NCI-H1417 treated with DMSO at 0.1 percent for 48 hours (cell line): ENCODE measurements at regions not wholly inside any gene's neighbourhood (a gene's known extent, or its start where the extent isn't known, plus 50 kb on each side); places are given as distances from the start of the nearest gene placed in this dataset.

ENCODE experiments used
- DNase-seq: peaks from one replicate; lab custom pipeline; 2025; lab: John Stamatoyannopoulos, UW

DNA sequence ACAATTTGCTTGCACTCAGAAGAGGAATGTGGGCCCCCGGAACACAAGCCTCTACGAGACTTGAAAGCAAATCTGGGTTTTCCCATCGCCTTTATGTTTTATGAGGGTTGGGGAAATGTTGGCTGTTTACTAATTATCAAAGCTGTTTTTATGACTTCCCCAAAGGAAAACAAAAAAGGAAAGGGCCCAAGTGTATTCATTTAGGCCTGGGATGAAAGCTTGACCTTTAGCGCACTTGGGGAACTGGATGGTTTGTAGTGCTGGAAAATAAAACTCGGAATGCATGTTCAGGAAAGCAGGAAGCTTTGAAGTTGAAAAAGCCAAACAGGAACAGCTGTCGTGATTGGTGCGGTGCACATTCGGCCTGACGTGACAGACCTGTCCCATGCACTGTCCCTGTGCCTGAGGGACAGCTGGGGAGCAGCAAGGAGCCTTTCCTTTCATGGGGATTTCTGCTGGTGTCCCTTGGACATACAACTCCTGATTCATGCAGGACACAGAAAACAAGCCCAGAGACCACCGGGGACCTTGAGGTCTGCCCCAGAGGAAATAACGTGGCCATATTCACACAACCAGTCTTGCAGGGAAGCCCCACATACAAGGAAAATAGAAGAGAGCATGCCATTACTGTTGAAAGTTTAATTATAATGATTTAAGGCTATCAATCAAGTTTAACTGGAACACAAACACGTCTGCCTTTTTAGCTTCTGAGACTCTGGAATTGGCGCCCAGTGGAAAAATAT is 169.7 kb upstream of the APCDD1 start:
- no peak for DNase-seq

DNA sequence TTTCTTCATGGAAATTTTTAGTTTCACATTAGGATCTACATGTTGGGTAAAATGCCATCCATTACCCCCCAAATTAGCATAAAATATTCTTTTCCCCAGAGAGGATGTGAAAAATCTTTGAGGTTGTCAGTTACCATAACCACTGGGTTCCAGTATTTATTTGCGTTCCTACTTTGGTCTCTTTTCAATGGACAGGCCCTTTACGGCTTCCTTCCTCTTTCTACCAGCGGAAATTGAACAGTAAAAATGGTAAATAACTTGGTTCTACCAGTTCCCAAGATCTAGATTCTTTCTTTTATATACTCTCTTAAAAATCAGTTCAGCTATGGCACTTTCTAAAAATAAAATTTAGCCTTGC is 169.2 kb upstream of the APCDD1 start:
- no peak for DNase-seq

DNA sequence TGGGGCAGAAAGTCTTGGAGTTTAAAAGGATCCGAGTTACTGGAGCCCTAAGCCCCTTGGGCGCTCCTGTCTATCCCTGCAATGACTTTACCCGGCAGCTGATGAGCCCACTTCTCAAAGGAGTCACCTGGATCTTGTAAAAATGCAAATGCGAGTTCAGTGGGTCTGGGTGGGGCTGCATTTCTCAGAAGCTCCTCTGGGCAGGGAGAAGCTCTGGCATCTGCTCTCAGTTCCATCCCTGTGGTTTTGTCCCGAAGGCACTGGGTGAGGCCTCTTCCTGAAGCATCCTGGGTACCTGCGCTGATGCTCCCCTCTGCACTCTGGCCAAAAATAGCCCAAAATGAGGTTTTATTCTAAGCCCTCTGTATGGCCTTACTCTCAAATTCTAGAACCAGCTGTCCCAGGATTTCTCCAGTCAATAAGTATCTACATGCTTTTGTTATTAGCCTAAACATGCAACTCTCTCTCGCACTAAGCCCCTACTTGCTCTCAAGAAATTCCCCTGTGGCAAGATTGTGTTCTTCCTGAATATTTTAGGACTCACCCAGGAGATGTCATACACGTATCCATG is 167.8 kb upstream of the APCDD1 start:
- no peak for DNase-seq

DNA sequence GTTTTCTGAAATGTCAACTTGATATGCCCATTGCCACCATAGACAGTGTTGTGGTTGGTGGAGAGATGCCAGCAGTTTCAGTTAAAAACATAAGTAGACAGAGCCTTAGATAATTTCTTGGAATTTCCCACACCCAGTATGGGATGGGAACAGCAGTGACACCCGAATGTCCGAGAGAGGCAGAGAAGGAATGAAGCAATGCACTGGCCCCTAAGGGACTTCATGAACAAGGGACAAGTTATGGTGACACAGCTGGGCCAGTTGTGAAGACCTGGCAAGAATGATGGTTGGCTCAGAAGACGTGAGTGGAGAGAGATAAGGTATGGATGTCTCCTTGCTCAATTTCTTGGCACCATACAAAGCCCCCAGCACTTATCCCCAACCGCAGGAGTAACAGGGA is 165.2 kb upstream of the APCDD1 start:
- DNase-seq, result no peak

DNA sequence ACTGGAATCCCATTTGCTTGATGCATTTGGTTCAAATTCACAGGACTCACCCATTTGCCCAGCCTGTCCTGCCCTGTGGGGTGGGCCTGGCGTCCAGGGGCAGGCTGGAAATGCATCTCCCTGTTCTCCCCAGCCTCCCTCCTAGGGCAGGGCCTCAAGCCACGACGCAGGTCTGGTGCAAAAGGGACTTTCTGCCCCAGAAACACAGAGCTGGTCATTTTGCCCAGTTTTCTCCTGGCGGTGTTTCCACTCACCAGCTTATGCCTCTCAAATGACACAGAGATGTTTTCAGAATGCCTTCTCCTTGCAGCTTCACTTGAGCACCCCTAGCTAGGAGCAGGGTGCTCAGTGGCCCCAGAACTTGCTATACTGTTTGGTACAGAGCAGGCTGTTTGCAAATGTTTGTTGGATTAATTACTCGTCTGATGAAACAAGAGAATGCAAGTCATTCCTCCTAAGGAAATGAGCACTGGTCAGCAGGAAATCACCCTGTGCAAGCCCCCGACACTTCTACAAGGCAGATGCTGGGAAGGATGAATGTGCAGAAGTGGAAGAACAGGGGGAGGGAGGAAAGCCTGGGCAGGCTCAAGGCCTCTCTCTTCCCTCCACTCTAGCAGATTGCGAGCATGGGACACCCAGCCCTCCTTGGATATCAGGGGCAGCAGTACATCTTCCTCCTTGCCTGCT is 164.3 kb upstream of the APCDD1 start:
- no peak for DNase-seq

DNA sequence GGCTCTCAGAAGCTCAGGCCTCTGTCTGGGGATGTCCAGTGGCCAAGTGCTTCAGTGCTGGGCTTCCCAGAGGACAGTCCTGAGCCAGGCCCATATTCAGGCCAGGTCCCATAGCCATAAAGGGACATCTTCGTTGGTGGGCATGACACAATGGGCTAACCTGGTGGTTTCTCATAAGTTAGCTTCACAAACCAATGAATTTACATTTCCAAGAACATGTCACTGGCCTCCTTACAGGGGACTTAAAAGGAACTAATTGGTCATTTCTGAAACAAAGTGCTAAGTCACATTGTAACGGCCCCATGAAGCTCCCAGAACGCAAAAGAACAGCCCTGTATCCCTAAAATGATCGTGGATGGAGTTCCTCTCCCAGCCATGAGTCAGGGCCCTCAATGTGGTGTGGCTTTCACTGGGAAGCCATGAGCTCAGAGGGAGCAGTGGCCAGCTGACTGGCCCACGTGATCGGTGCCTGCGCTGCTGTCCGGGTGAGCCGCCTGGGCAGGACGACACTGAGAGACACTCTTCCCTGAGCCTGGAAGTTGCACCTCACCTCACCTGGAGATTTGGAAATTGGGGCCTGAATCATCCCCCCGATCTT is 163.7 kb upstream of the APCDD1 start:
- DNase-seq, result no peak

DNA sequence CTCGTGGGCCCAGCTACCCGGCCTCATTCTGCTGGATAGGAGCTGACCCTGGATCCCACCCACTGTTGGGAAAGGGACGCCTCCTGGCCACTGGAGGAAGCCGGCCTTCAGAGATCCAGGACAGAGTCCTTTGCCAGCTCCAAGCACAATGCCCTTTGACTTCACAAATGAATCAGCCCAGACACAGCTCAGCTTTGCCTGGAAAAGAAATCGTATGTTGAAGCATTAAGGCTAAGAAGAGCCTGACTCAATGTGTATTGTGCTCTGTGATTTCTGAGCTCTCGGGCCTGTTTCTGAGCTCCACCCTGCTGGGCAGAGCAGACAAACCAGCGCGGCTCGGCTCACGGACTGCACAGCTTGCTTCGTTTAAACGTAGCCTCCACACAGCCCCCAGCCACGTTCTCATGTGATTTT is 162.9 kb upstream of the APCDD1 start:
- no peak for DNase-seq

DNA sequence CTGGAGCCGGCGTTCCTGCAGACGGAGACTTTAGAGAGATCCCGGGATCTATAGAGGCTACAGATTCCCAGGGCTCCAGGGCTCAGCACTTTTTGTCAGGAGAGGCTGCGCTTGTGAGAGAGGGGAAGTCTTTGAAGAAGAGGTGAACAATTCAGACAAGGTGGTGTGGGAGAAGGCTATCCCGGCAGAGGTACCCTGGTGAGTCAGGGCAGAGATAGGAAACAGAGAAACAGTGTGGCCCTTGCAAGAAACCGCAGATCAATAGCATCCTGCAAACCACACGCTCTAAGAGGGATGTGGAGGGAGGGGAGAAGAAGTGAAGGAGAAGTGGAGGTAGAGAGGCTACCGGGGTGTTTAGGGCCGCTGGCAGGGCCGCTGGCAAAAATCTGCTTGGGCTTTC is 160.5 kb upstream of the APCDD1 start:
- no peak for DNase-seq

DNA sequence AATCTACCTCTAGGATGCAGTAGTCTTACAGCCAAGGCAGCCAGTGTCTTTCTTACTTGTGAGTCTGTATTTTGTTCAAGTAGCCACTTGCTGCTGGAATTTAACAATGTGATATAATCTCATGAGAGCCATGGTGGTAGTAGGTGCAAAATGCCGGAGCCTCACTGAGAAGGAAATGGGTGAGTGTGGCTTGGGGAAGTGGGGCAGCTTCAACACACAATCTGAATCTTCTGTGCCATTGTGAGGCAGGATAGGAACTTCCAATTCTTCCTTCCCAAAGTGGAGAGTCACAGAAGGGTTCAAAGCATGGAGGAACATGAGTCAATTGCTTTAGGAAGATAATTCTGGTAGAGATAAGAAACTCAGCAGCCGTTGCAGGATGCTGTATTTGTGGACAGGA is 158.7 kb upstream of the APCDD1 start:
- DNase-seq, result no peak

DNA sequence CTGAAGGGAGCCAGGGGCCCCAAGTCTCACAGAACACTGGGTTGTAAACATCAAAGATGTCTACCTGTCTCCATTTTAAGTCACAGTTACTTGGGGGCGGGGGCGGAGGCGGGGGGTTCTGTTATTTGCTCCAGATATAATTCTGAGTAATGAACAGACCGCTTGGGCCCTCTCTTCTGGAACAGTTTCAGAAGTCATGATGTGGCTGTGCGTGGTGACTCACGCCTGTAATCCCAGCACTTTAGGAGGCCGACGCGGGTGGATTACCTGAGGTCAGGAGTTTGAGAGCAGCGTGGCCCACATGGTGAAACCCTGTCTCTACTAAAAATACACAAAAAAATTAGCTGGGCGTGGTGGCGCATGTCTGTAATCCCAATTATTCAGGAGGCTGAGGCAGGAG is 157.9 kb upstream of the APCDD1 start:
- no peak for DNase-seq

DNA sequence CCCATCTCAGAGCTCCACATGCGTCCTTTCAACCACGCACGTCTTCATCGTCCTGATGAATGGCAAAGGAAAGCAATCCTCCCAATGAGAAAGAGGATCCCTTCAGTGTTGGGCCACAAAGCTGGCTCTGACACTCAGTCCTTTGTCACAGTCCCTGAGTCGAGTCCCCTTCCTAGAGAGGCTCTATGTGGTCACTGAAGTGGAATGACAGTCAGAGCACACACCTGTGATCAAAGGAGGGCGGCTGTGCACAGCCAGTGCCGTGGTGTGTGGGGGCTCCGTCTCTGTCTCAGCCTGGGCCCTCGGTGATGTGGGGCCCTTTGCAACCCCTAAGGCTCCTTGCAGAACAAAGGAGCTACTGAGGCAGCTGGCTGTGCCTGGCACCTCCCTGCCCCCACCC is 157.3 kb upstream of the APCDD1 start:
- no peak for DNase-seq

DNA sequence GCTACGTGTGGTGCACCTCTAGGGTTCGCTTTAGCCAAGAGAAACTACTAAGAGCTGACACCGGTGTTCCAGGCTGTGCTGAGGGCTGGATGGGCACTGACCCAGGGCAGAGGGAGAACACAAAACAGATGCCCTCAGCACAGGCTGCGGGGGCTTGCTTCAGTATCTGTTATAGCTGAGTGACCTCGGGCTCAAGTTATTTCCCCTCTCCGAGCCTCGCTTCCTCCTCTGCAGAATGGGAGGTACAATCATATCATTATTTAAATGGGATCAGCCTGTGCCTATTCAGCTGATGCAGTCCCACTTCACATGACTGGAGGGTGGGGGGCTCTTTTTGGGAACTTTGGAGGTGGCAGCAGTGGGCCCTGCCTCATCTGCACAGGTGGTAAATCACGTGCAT is 156.1 kb upstream of the APCDD1 start:
- DNase-seq, result no peak

DNA sequence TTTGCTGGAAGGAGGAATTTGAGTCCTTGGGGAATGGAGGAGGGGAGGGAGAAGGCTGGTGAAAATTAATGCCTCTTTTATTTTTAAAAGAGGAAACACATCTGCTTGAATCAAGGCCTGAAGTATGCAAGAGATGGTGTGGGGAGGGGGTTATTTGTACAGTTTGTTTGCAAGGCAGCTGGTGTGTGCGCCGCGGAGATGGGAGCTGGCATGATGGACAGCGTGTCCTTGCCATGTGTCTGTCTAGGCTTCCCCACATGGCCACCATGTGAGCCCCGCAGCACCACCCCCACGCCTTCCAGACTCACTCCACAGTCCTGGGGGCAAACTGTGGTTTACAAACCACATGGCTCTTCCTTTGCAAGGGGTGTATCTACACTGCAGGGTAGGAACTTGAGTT is 154.8 kb upstream of the APCDD1 start:
- DNase-seq, result no peak

DNA sequence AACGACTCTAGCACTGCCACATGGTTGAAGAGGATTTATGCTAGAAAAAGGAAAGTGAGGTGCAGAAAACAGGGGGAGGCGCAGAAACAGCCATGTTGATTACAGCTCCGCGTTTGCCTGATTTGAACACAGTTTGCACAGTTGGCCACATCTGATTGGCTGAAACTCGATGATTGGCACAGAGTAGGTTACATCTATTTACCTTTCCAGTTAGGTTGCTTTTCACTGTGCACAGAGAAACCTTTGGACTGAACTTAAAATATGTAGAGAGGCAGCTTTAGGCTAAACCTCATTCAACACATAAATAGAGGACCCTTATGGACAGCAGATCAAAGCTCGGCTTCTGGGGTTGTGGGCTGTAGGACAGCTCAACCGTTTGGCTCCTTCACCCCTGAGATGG is 153.7 kb upstream of the APCDD1 start:
- DNase-seq, result no peak

DNA sequence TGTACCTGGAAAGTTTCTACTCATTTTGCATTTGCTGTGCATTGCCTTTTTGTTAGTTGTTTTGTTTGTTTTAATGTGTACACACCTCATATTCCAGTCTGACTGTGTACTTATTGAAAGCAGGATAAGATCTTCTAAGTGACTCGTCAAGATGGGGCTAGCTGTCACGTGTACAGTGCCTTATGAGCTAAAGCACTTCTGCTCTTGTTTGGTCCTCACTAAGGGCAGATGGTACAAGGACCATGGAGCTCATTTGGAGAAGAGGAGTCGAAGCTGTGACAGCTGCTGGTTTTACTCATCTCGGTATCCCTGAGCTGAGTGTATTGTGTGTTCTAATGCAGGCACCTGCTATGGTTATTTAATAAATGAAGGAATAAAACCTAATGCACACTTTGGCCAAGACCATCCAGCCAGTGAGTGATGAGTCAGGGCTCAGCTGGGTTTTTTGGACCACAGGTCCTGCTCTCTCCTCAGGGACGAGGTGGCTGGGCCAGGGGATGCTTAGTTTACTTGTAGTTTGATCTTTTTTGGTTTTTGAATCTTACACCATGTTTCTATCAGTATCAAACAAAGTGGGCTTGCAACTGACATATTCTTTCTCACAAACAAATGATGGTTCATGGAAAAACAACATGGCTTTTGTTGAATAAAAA is 152.5 kb upstream of the APCDD1 start:
- DNase-seq, result no peak

DNA sequence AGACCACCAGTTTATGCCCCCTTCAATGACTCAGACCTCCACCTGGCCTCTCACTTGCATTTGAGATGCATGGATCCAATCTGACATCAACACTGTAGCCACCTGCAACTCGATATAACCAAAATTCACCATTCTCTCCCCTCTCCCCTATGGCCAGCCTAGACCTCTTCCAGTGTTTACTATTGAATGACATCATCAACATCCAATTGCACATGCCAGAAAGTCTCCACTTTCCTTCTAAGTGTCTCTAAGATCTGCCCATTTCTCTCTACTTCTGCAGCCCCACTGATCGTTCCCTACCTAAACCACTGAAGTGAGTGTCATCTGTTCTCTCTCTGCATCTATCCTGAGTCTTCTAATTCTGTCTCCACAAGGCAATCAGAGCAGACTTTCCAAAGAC is 151.3 kb upstream of the APCDD1 start:
- no peak for DNase-seq

DNA sequence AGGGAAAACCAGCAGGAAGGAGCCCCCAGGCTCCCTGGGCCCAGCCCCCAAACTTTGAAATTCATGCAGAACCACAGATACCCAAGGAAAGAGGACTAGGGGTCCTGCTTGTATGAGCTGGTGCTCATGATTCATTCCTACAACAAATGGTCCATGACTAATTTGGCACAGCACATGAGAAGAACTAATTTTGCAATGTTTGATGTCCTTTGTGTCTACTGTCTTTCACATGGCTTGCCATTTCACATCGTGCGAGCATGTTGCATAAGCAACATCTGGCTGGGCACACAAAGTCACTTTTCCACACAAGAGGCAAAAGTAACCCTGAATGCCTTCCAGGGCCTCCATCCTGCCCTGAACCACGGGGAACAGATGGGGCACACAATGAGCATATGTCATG is 149.6 kb upstream of the APCDD1 start:
- DNase-seq, result no peak

DNA sequence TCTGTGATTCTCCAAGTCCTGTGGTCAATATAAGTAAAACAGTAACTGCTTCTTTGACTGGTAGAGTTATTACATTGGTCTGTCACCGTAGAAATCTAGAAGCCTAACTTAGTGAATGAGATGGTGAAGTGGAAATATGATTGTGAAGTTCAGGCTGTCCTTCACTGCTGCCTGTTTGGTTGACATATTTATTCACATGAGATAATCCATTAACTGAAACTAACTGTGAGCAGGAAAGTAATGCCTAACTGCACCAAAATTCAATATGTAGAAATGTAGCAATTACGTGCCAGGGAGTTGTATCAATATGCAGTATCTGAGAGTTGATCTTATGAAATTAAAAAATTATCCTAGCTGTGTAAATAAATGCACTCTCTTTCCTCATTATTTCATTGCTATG is 147.7 kb upstream of the APCDD1 start:
- DNase-seq, result no peak

DNA sequence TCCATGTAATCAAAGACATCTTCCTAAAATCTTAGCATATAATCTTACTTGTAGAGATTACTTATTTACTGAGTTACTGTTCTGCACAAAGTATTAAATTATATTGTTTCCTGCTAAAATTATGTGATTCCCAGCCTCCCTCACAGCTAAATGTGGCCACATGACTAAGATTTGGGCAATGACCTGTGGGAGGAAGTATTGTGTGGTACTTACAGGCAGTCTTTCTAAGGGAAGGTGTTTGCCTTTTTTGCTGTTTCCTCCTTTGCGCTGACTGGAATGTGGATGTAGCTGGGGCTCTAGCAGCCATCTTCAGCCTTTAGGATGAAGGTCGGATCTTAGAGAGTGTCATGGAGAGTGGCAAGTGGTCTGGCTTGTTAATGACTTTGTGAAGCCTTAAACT is 146.3 kb upstream of the APCDD1 start:
- DNase-seq, result no peak

DNA sequence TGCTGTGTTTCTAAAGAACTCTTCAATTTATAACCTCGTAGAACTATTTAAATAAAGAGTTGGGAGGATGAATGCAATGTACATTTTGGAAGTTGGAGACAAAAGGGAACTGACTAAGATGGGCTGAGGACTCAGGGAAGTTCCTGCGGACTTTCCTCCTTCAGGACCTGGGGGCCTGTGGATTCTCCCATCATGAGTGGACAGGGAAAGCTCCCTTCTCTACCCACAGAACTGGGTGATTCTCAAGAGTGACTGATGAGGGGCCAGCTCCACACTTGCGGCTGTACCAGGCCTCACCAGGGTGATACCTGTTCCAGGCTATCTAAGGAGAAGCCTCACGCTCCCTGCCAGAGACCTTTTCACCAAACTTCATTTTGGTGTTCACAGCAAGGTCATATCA is 143.8 kb upstream of the APCDD1 start:
- no peak for DNase-seq

DNA sequence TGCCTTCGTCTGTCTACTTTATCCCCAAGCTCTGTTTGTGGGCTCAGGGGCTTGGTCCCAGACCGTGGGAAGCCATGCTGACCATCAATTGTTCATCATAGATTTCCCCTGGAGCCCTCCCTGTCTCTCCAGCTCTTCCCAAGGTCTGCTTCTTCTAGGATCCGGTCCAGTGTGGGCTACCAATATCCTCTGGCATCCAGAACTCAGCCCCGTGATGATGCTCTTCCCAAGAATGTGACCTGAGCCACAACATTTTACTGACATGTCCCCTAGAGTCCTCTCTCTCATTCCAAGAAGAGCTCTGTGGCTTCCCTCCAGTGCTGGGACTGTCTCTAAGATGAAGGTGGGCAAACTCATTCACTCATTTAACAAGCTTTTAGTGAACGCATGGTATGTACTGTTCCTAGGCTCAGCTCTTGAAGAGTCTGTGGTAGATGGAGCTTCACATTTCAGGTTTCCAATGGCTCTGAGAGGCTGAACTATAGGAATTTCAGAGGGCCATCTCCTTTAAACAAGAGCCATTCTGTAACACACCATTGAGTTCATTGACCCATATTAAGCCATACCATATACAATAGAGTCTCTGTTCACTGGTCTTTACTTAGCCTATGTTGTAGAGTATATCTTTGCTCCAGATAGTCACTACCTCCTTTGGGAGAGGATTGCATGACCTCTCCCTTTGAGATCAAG is 142.0 kb upstream of the APCDD1 start:
- no peak for DNase-seq

DNA sequence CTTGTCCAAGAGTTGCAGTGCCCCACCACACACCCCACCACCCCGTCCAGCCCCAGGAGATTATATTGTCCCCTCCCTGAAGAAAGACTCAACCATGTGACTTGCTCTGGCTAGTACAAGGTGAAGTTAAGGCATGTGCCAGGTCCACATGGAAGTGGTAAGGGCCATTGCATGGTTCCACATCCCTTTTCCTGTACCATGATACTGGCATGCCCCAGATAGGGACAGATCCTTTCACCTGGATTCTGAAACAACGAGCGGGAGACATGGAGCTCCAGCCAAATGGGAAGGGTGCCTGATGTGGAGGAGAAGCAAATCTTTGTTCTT is 141.5 kb upstream of the APCDD1 start:
- DNase-seq, result no peak
